PC-3 (cell line): ENCODE measurements at regions not wholly inside any gene's neighbourhood (a gene's known extent, or its start where the extent isn't known, plus 50 kb on each side); places are given as distances from the start of the nearest gene placed in this dataset.
A peak's percentile ranks its signal among the peaks of the same experiment; 100 is the strongest.

ENCODE experiments used
- ATAC-seq: fragments of 200-7000 bp; cut with Tn5 transposase; 2 replicates; pipeline ENCODE4 v1.9.1; 2020; ENCODE audit warnings: mild to moderate bottlenecking, moderate library complexity
- BruUV-seq: library from RNA; stranded (reverse); fragments of 400-500 nt; replicated peaks from 2 replicates; lab custom pipeline; 2021; lab: Mats Ljungman, UMichigan
- CTCF ChIA-PET: fragments of 300-600 bp; sonication (Branson Sonifier 250); formaldehyde crosslinking; loops from one replicate; lab custom pipeline; 2022; ENCODE audit warnings: antibody characterized with exemption; lab: Charles Lee
- POLR2A ChIA-PET: fragments of 300-600 bp; sonication (Branson Sonifier 250); formaldehyde crosslinking; loops from one replicate; lab custom pipeline; 2022; ENCODE audit warnings: antibody characterized with exemption; ENCODE audit not compliant: unreplicated experiment; lab: Charles Lee
- DNase-seq: peaks from one replicate; pipeline ENCODE4 v3.0.0-alpha.2; 2015
- H2AFZ ChIP-seq: fragments of 300-600 bp; sonication (generic); 2 replicates; pipeline ENCODE4 v1.6.0; 2016; ENCODE audit warnings: antibody characterized with exemption, low read length
- H3F3A ChIP-seq: fragments of 300-600 bp; sonication (generic); one replicate; pipeline ENCODE4 v1.6.0; 2017; ENCODE audit warnings: antibody characterized with exemption, low read length, control low read depth, mild to moderate bottlenecking; ENCODE audit not compliant: unreplicated experiment
- H3K27ac ChIP-seq: fragments of 300-600 bp; sonication (generic); 2 replicates; pipeline ENCODE4 v1.5.1; 2016; ENCODE audit warnings: mild to moderate bottlenecking, low read length
- H3K27me3 ChIP-seq: fragments of 300-600 bp; sonication (generic); 2 replicates; pipeline ENCODE4 v1.6.1; 2016; ENCODE audit warnings: low read length, mixed read lengths
- H3K36me3 ChIP-seq: fragments of 300-600 bp; sonication (generic); 2 replicates; pipeline ENCODE4 v1.6.1; 2016; ENCODE audit warnings: low read depth, mixed run types, low read length, mixed read lengths
- H3K4me1 ChIP-seq: fragments of 300-600 bp; sonication (generic); 2 replicates; pipeline ENCODE4 v1.5.1; 2016; ENCODE audit warnings: low read length; ENCODE audit not compliant: insufficient read depth
- H3K4me2 ChIP-seq: fragments of 300-600 bp; sonication (generic); 2 replicates; pipeline ENCODE4 v1.6.0; 2016; ENCODE audit warnings: low read length
- H3K4me3 ChIP-seq: fragments of 300-600 bp; sonication (generic); 2 replicates; pipeline ENCODE4 v1.5.1; 2016; ENCODE audit warnings: mild to moderate bottlenecking, low read length, mixed read lengths
- H3K79me2 ChIP-seq: fragments of 300-600 bp; sonication (generic); 2 replicates; pipeline ENCODE4 v1.6.1; 2017; ENCODE audit warnings: low read length, mixed read lengths
- H3K9ac ChIP-seq: fragments of 300-600 bp; sonication (generic); 2 replicates; pipeline ENCODE4 v1.6.0; 2016; ENCODE audit warnings: mild to moderate bottlenecking, low read length
- H3K9me2 ChIP-seq: fragments of 300-600 bp; sonication (generic); replicated peaks from 2 replicates; pipeline ENCODE4 v1.6.1; 2016; ENCODE audit warnings: mixed run types, low read length, mixed read lengths
- H3K9me3 ChIP-seq: fragments of 300-600 bp; sonication (generic); 2 replicates; pipeline ENCODE4 v1.6.1; 2016; ENCODE audit warnings: low read length, mixed read lengths
- H4K20me1 ChIP-seq: fragments of 300-600 bp; sonication (generic); 2 replicates; pipeline ENCODE4 v1.6.1; 2016; ENCODE audit warnings: low read length, mixed read lengths
- CTCF ChIP-seq: fragments of 300-600 bp; sonication (generic); conservative IDR thresholded peaks from 2 replicates; pipeline ENCODE4 v1.5.1; 2017; ENCODE audit warnings: antibody characterized with exemption, low read depth, mild to moderate bottlenecking, low read length
- EZH2 ChIP-seq: fragments of 300-600 bp; sonication (generic); IDR thresholded peaks from one replicate; pipeline ENCODE4 v1.6.1; 2017; ENCODE audit warnings: antibody characterized with exemption, mild to moderate bottlenecking, low read length; ENCODE audit not compliant: unreplicated experiment
- EZH2phosphoT487 ChIP-seq: fragments of 300-600 bp; sonication (generic); IDR thresholded peaks from 2 replicates; pipeline ENCODE4 v1.6.1; 2018; ENCODE audit warnings: mild to moderate bottlenecking, antibody characterized with exemption, low read length, borderline replicate concordance
- intact Hi-C: fragments of 100-400 bp; cut with micrococcal nuclease; formaldehyde crosslinking; loops from 2 replicates; pipeline ENCODE4 v1.9.0; 2023

- peak overlapping the region; percentile 12 for H3K27ac ChIP-seq
- BruUV-seq = no TSS peak
- peaks cover 22% of the 10 kb centered on the region for H3K4me1 ChIP-seq
- H3K27me3 ChIP-seq = no peaks in the 10 kb centered on the region
- POLR2A ChIA-PET = interaction anchor here (0.5 kb wide), 1 partner anchor 362 kb away, joined by 9 read pairs; no protein-coding TSS in a partner anchor
- H3F3A ChIP-seq = no peaks in the 10 kb centered on the region
- no peak overlapping the region for H2AFZ ChIP-seq
- H3K9me3 ChIP-seq = no peaks in the 10 kb centered on the region
- H3K9me2 ChIP-seq = no peaks in the 10 kb centered on the region
- no peaks in the 10 kb centered on the region for H4K20me1 ChIP-seq
- H3K4me2 ChIP-seq = peak overlapping the region; percentile 31
- no peak overlapping the region for H3K9ac ChIP-seq
- H3K36me3 ChIP-seq = no peaks in the 10 kb centered on the region; the same call in 1 of the 2 replicates
- TF ChIP-seq EZH2 = no peak
- TF ChIP-seq EZH2phosphoT487 = no peak
- TF ChIP-seq CTCF = no peak
- no peak for ATAC-seq
- H3K79me2 ChIP-seq = peaks cover 8% of the 10 kb centered on the region
- intact Hi-C loops = loop anchor here (2.0 kb wide), 1 partner anchor 15 kb away; no protein-coding TSS in a partner anchor
- no peak for DNase-seq
- no peak overlapping the region for H3K4me3 ChIP-seq
- CTCF ChIA-PET = interaction anchor here (0.5 to 0.7 kb wide), 2 partner anchors 15 to 17 kb away, joined by 3 to 4 read pairs; no protein-coding TSS in a partner anchor
Measured at GRCh38 chr1:9179463-9180110, 50.7 kb upstream of the GPR157 start.

GRCh38 chr1:9180111-9180819 is 51.4 kb upstream of the GPR157 start:
- Histone ChIP-seq H3K9me3 (no peaks in the 10 kb centered on the region), H3F3A (no peaks in the 10 kb centered on the region), H3K4me3 (peak overlapping the region; percentile 75; the same call in 1 of the 2 replicates), H3K4me2 (peak overlapping the region; percentile 85), H3K4me1 (peaks cover 22% of the 10 kb centered on the region), H3K9me2 (no peaks in the 10 kb centered on the region), H2AFZ (no peak overlapping the region), H3K9ac (no peak overlapping the region), H3K36me3 (no peaks in the 10 kb centered on the region; the same call in 1 of the 2 replicates), H3K27me3 (no peaks in the 10 kb centered on the region), H4K20me1 (no peaks in the 10 kb centered on the region), H3K27ac (peak overlapping the region; percentile 12), H3K79me2 (peaks cover 8% of the 10 kb centered on the region)
- ATAC-seq (peak; percentile 81), DNase-seq (peak; percentile 81)
- ChIA-PET CTCF (interaction anchor here (0.5 to 0.9 kb wide), 4 partner anchors 14 to 130 kb away, joined by 3 to 4 read pairs (median 3); no protein-coding TSS in a partner anchor), POLR2A (interaction anchor here (0.5 to 0.6 kb wide), 3 partner anchors 49 to 361 kb away, joined by 3 to 9 read pairs (median 4); no protein-coding TSS in a partner anchor)
- no peak for TF ChIP-seq CTCF
- no peak for TF ChIP-seq EZH2
- no peak for TF ChIP-seq EZH2phosphoT487
- intact Hi-C loops = loop anchor here (2.0 kb wide), 1 partner anchor 15 kb away; no protein-coding TSS in a partner anchor
- no TSS peak for BruUV-seq
